Esophagus muscularis mucosa (tissue), 3 donors: ENCODE measurements at regions not wholly inside any gene's neighbourhood (a gene's known extent, or its start where the extent isn't known, plus 50 kb on each side); places are given as distances from the start of the nearest gene placed in this dataset.

Experiments
- CTCF ChIP-seq, 3 experiments: fragments of 200-600 bp in 2 of 3; fragments of 450-650 bp in 1 of 3; sonication (generic) in 2 of 3; IDR thresholded peaks; one replicate each; pipeline ENCODE4 v1.5.1; 2017 to 2019; ENCODE audit warnings: antibody characterized with exemption in 3 of 3, mild to moderate bottlenecking in 2 of 3, moderate library complexity in 1 of 3
- POLR2A ChIP-seq: fragments of 450-650 bp; IDR thresholded peaks from one replicate; pipeline ENCODE4 v1.6.1; 2017; ENCODE audit warnings: antibody characterized with exemption, moderate library complexity, mild to moderate bottlenecking, low read depth

DNA sequence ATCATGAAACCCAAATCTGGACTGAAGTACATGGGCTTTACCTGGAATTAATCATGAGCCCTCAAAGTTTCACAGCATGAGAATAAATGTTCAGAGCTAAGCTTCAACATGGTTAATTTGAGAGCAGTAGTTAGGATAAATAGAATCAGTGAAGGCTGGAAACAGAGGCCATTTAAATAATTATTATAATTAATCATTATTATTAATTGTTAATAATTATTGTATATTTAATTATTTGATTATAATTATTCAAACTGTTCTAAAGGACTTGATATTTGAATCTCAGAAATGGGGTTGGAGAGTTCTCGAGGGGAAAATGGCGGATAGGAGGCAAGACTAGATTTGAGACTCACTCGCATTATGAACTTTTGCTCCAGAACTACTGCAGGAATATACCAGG, 119.6 kb upstream of the ITGA1 start:
- TF ChIP-seq CTCF (IDR thresholded peaks at IDR 0.05) (no peak), POLR2A (no peak)
